ENCODE measurements at regions not wholly inside any gene's neighbourhood (a gene's known extent, or its start where the extent isn't known, plus 50 kb on each side); places are given as distances from the start of the nearest gene placed in this dataset.
"Not testable (repeated sequence)": the region's sequence is repeated elsewhere in the genome, so short reads cannot be mapped to it uniquely, and the experiment has no call there.

- H3K4me3 ChIP-seq (ENCODE audit: low read length in 2 of 2), result no peak overlapping the region
- no peak overlapping the region for H3K27ac ChIP-seq (ENCODE audit: low read length)
- H3K9me3 ChIP-seq (ENCODE audit: control insufficient read depth in 2 of 2, low read length in 2 of 2), result no peaks in the 10 kb centered on the region
- H3K27me3 ChIP-seq (ENCODE audit: control insufficient read depth in 1 of 2, insufficient read depth in 2 of 2, low read length in 2 of 2), result no peaks in the 10 kb centered on the region
- no peaks in the 10 kb centered on the region for H3K36me3 ChIP-seq (ENCODE audit: control insufficient read depth in 2 of 2, insufficient read depth in 2 of 2, low read length in 2 of 2)
- no peak overlapping the region for H3K9ac ChIP-seq (ENCODE audit: low read length in 2 of 2)
- H3K4me1 ChIP-seq (ENCODE audit: control insufficient read depth, insufficient read depth, low read length), result no peaks in the 10 kb centered on the region
Observed at GRCh38 chr1:227416156-227416830, 98.0 kb upstream of the CDC42BPA start.

GRCh38 chr1:227415115-227415790 is 97.0 kb upstream of the CDC42BPA start:
- Histone ChIP-seq H3K27me3 (ENCODE audit: control insufficient read depth in 1 of 2, insufficient read depth in 2 of 2, low read length in 2 of 2) (no peaks in the 10 kb centered on the region), H3K27ac (ENCODE audit: low read length) (no peak overlapping the region)

GRCh38 chr1:227411066-227411465 is 92.8 kb upstream of the CDC42BPA start:
- Histone ChIP-seq H3K36me3 (ENCODE audit: control insufficient read depth in 2 of 2, insufficient read depth in 2 of 2, low read length in 2 of 2) (no peaks in the 10 kb centered on the region), H3K27ac (ENCODE audit: low read length) (no peak overlapping the region), H3K27me3 (ENCODE audit: control insufficient read depth in 1 of 2, insufficient read depth in 2 of 2, low read length in 2 of 2) (no peaks in the 10 kb centered on the region), H3K9ac (ENCODE audit: low read length in 2 of 2) (no peak overlapping the region), H3K4me1 (ENCODE audit: control insufficient read depth, insufficient read depth, low read length) (no peaks in the 10 kb centered on the region), H3K9me3 (ENCODE audit: control insufficient read depth in 2 of 2, low read length in 2 of 2) (no peaks in the 10 kb centered on the region), H3K4me3 (ENCODE audit: low read length in 2 of 2) (no peak overlapping the region)

More at GRCh38 chr1:227415115-227415790, 97.0 kb upstream of the CDC42BPA start:
- Histone ChIP-seq H3K4me1 (ENCODE audit: control insufficient read depth, insufficient read depth, low read length) (no peaks in the 10 kb centered on the region), H3K4me3 (ENCODE audit: low read length in 2 of 2) (no peak overlapping the region), H3K9me3 (ENCODE audit: control insufficient read depth in 2 of 2, low read length in 2 of 2) (no peaks in the 10 kb centered on the region), H3K36me3 (ENCODE audit: control insufficient read depth in 2 of 2, insufficient read depth in 2 of 2, low read length in 2 of 2) (no peaks in the 10 kb centered on the region), H3K9ac (ENCODE audit: low read length in 2 of 2) (no peak overlapping the region)

- H3K9ac ChIP-seq (ENCODE audit: low read length in 2 of 2); H3K4me3 ChIP-seq (ENCODE audit: low read length in 2 of 2); H3K27ac ChIP-seq (ENCODE audit: low read length); H3K9me3 ChIP-seq (ENCODE audit: control insufficient read depth in 2 of 2, low read length in 2 of 2); H3K27me3 ChIP-seq (ENCODE audit: control insufficient read depth in 1 of 2, insufficient read depth in 2 of 2, low read length in 2 of 2); H3K36me3 ChIP-seq (ENCODE audit: control insufficient read depth in 2 of 2, insufficient read depth in 2 of 2, low read length in 2 of 2); H3K4me1 ChIP-seq (ENCODE audit: control insufficient read depth, insufficient read depth, low read length): not testable (repeated sequence)
Observed at GRCh38 chr1:227406332-227406731, 88.0 kb upstream of the CDC42BPA start.

GRCh38 chr1:227403535-227403934 is 85.2 kb upstream of the CDC42BPA start:
- no peaks in the 10 kb centered on the region for H3K9me3 ChIP-seq (ENCODE audit: control insufficient read depth in 2 of 2, low read length in 2 of 2)
- H3K4me3 ChIP-seq (ENCODE audit: low read length in 2 of 2), result no peak overlapping the region

GRCh38 chr1:227401562-227402342 is 83.5 kb upstream of the CDC42BPA start:
- no peaks in the 10 kb centered on the region for H3K4me1 ChIP-seq (ENCODE audit: control insufficient read depth, insufficient read depth, low read length)
- no peaks in the 10 kb centered on the region for H3K27me3 ChIP-seq (ENCODE audit: control insufficient read depth in 1 of 2, insufficient read depth in 2 of 2, low read length in 2 of 2)
- no peak overlapping the region for H3K4me3 ChIP-seq (ENCODE audit: low read length in 2 of 2)
- H3K9ac ChIP-seq (ENCODE audit: low read length in 2 of 2), result no peak overlapping the region
- no peak overlapping the region for H3K27ac ChIP-seq (ENCODE audit: low read length)
- no peaks in the 10 kb centered on the region for H3K9me3 ChIP-seq (ENCODE audit: control insufficient read depth in 2 of 2, low read length in 2 of 2)
- no peaks in the 10 kb centered on the region for H3K36me3 ChIP-seq (ENCODE audit: control insufficient read depth in 2 of 2, insufficient read depth in 2 of 2, low read length in 2 of 2)

More at GRCh38 chr1:227403535-227403934, 85.2 kb upstream of the CDC42BPA start:
- Histone ChIP-seq H3K36me3 (ENCODE audit: control insufficient read depth in 2 of 2, insufficient read depth in 2 of 2, low read length in 2 of 2) (no peaks in the 10 kb centered on the region), H3K4me1 (ENCODE audit: control insufficient read depth, insufficient read depth, low read length) (no peaks in the 10 kb centered on the region), H3K27me3 (ENCODE audit: control insufficient read depth in 1 of 2, insufficient read depth in 2 of 2, low read length in 2 of 2) (no peaks in the 10 kb centered on the region), H3K9ac (ENCODE audit: low read length in 2 of 2) (no peak overlapping the region), H3K27ac (ENCODE audit: low read length) (no peak overlapping the region)

- H3K27ac ChIP-seq (ENCODE audit: low read length), result no peak overlapping the region
- H3K27me3 ChIP-seq (ENCODE audit: control insufficient read depth in 1 of 2, insufficient read depth in 2 of 2, low read length in 2 of 2), result no peaks in the 10 kb centered on the region
- H3K4me3 ChIP-seq (ENCODE audit: low read length in 2 of 2), result no peak overlapping the region
- H3K9ac ChIP-seq (ENCODE audit: low read length in 2 of 2), result no peak overlapping the region
- H3K4me1 ChIP-seq (ENCODE audit: control insufficient read depth, insufficient read depth, low read length), result no peaks in the 10 kb centered on the region
- H3K36me3 ChIP-seq (ENCODE audit: control insufficient read depth in 2 of 2, insufficient read depth in 2 of 2, low read length in 2 of 2), result no peaks in the 10 kb centered on the region
- no peaks in the 10 kb centered on the region for H3K9me3 ChIP-seq (ENCODE audit: control insufficient read depth in 2 of 2, low read length in 2 of 2)
Observed at GRCh38 chr1:227399152-227399730, 80.9 kb upstream of the CDC42BPA start.

GRCh38 chr1:227397354-227397978 is 79.2 kb upstream of the CDC42BPA start:
- no peak overlapping the region for H3K27ac ChIP-seq (ENCODE audit: low read length)
- no peak overlapping the region for H3K4me3 ChIP-seq (ENCODE audit: low read length in 2 of 2)
- no peaks in the 10 kb centered on the region for H3K4me1 ChIP-seq (ENCODE audit: control insufficient read depth, insufficient read depth, low read length)
- no peaks in the 10 kb centered on the region for H3K9me3 ChIP-seq (ENCODE audit: control insufficient read depth in 2 of 2, low read length in 2 of 2)
- no peak overlapping the region for H3K9ac ChIP-seq (ENCODE audit: low read length in 2 of 2)
- H3K36me3 ChIP-seq (ENCODE audit: control insufficient read depth in 2 of 2, insufficient read depth in 2 of 2, low read length in 2 of 2), result no peaks in the 10 kb centered on the region
- H3K27me3 ChIP-seq (ENCODE audit: control insufficient read depth in 1 of 2, insufficient read depth in 2 of 2, low read length in 2 of 2), result no peaks in the 10 kb centered on the region

- no peaks in the 10 kb centered on the region for H3K9me3 ChIP-seq (ENCODE audit: control insufficient read depth in 2 of 2, low read length in 2 of 2)
- no peaks in the 10 kb centered on the region for H3K4me1 ChIP-seq (ENCODE audit: control insufficient read depth, insufficient read depth, low read length)
- H3K9ac ChIP-seq (ENCODE audit: low read length in 2 of 2), result no peak overlapping the region
- H3K36me3 ChIP-seq (ENCODE audit: control insufficient read depth in 2 of 2, insufficient read depth in 2 of 2, low read length in 2 of 2), result no peaks in the 10 kb centered on the region
- no peaks in the 10 kb centered on the region for H3K27me3 ChIP-seq (ENCODE audit: control insufficient read depth in 1 of 2, insufficient read depth in 2 of 2, low read length in 2 of 2)
- H3K4me3 ChIP-seq (ENCODE audit: low read length in 2 of 2), result no peak overlapping the region
- H3K27ac ChIP-seq (ENCODE audit: low read length), result no peak overlapping the region
Observed at GRCh38 chr1:227396539-227397353, 78.5 kb upstream of the CDC42BPA start.
